ENCODE measurements at regions not wholly inside any gene's neighbourhood (a gene's known extent, or its start where the extent isn't known, plus 50 kb on each side); places are given as distances from the start of the nearest gene placed in this dataset.

GRCh38 chr2:8568543-8569302 is 113.1 kb upstream of the ID2 start:
- TF ChIP-seq CTCF (IDR thresholded peaks at IDR 0.05), result no peak
- Histone ChIP-seq H3K9me3 (no peaks in the 10 kb centered on the region), H3K4me1 (peaks cover 0 to 17% of the 10 kb centered on the region in 2 donors), H3K27ac (no peak overlapping the region), H3K4me3 (no peak overlapping the region), H3K36me3 (no peaks in the 10 kb centered on the region), H3K27me3 (no peaks in the 10 kb centered on the region)
- DNase-seq (ENCODE audit: low spot score), result no peak

- H3K36me3 ChIP-seq, result no peaks in the 10 kb centered on the region
- H3K9me3 ChIP-seq, result no peaks in the 10 kb centered on the region
- H3K27me3 ChIP-seq, result no peaks in the 10 kb centered on the region
- H3K4me3 ChIP-seq, result no peak overlapping the region
- H3K27ac ChIP-seq, result no peak overlapping the region
- DNase-seq (ENCODE audit: low spot score), result no peak
- TF ChIP-seq CTCF (IDR thresholded peaks at IDR 0.05), result no peak
- H3K4me1 ChIP-seq, result peaks cover 0 to 20% of the 10 kb centered on the region in 2 donors
Measured at GRCh38 chr2:8569332-8569930, 112.4 kb upstream of the ID2 start.

GRCh38 chr2:8570637-8571036 is 111.2 kb upstream of the ID2 start:
- Histone ChIP-seq H3K27me3 (no peaks in the 10 kb centered on the region), H3K4me1 (peaks cover 0 to 32% of the 10 kb centered on the region in 2 donors), H3K4me3 (no peak overlapping the region), H3K36me3 (no peaks in the 10 kb centered on the region), H3K27ac (no peak overlapping the region), H3K9me3 (no peaks in the 10 kb centered on the region)
- TF ChIP-seq CTCF (IDR thresholded peaks at IDR 0.05), result no peak
- no peak for DNase-seq (ENCODE audit: low spot score)

- Histone ChIP-seq H3K4me1 (peaks cover 0 to 38% of the 10 kb centered on the region in 2 donors), H3K27me3 (no peaks in the 10 kb centered on the region), H3K9me3 (no peaks in the 10 kb centered on the region), H3K27ac (no peak overlapping the region), H3K36me3 (no peaks in the 10 kb centered on the region), H3K4me3 (no peak overlapping the region)
- TF ChIP-seq CTCF (IDR thresholded peaks at IDR 0.05), result no peak
- DNase-seq (ENCODE audit: low spot score), result no peak
Measured at GRCh38 chr2:8571301-8571791, 110.5 kb upstream of the ID2 start.

- Histone ChIP-seq H3K27ac (no peak overlapping the region), H3K36me3 (no peaks in the 10 kb centered on the region), H3K9me3 (no peaks in the 10 kb centered on the region), H3K4me1 (peaks cover 0 to 38% of the 10 kb centered on the region in 2 donors), H3K27me3 (no peaks in the 10 kb centered on the region), H3K4me3 (no peak overlapping the region)
- TF ChIP-seq CTCF (IDR thresholded peaks at IDR 0.05), result no peak
- no peak for DNase-seq (ENCODE audit: low spot score)
Measured at GRCh38 chr2:8571792-8572499, 109.9 kb upstream of the ID2 start.

Measured in right atrium auricular region (tissue), 2 donors.